DOHH2 (cell line): ENCODE measurements at regions not wholly inside any gene's neighbourhood (a gene's known extent, or its start where the extent isn't known, plus 50 kb on each side); places are given as distances from the start of the nearest gene placed in this dataset.

ENCODE experiments used
- CTCF ChIP-seq: fragments of 200-600 bp; sonication (generic); IDR thresholded peaks from one replicate; pipeline ENCODE4 v1.5.1; 2014; ENCODE audit warnings: antibody characterized with exemption, mild to moderate bottlenecking, low read depth, low read length; ENCODE audit not compliant: poor library complexity, severe bottlenecking
- EZH2phosphoT487 ChIP-seq: fragments of 200-600 bp; sonication (generic); IDR thresholded peaks from 2 replicates; pipeline ENCODE4 v1.6.1; 2017; ENCODE audit warnings: borderline replicate concordance, mild to moderate bottlenecking, antibody characterized with exemption, low read length, moderate library complexity, mixed read lengths

- TF ChIP-seq CTCF (no peak), EZH2phosphoT487 (no peak)
Observed at GRCh38 chr5:40033411-40033810, 608.6 kb upstream of the DAB2 start.
